Bronchial epithelial cell (primary cell): ENCODE measurements at regions not wholly inside any gene's neighbourhood (a gene's known extent, or its start where the extent isn't known, plus 50 kb on each side); places are given as distances from the start of the nearest gene placed in this dataset.

Experiments
- DNase-seq: peaks from one replicate; pipeline ENCODE4 v3.0.0-alpha.2; 2010; ENCODE audit warnings: low read depth
- FAIRE-seq: peaks from 2 replicates; lab custom pipeline; 2011; peaks lifted over from hg19 to GRCh38; lab: Jason Lieb, UNC
- H3K27me3 ChIP-seq: 2 replicates; pipeline ENCODE4 v1.5.1; 2011; ENCODE audit warnings: low read length; ENCODE audit not compliant: control insufficient read depth, insufficient read depth
- H3K36me3 ChIP-seq: 2 replicates; pipeline ENCODE4 v1.5.1; 2011; ENCODE audit warnings: low read length; ENCODE audit not compliant: control insufficient read depth, insufficient read depth
- H3K4me3 ChIP-seq: 2 replicates; pipeline ENCODE4 v1.5.1; 2011; ENCODE audit warnings: mild to moderate bottlenecking, low read depth, low read length, control low read depth
- CTCF ChIP-seq: IDR thresholded peaks from 2 replicates; pipeline ENCODE4 v1.5.1; 2011; ENCODE audit warnings: mild to moderate bottlenecking, moderate library complexity, low read length, control low read depth, inconsistent platforms; ENCODE audit not compliant: insufficient read depth, severe bottlenecking

- peak; percentile 73 for DNase-seq
- FAIRE-seq, result no peak
- Histone ChIP-seq H3K4me3 (no peak overlapping the region), H3K36me3 (no peaks in the 10 kb centered on the region), H3K27me3 (no peaks in the 10 kb centered on the region)
- TF ChIP-seq CTCF, result no peak
Observed at GRCh38 chr6:81865712-81866111, 113.2 kb upstream of the TENT5A start.

GRCh38 chr6:81864124-81864523, 111.6 kb upstream of the TENT5A start:
- FAIRE-seq, result no peak
- H3K27me3 ChIP-seq, result no peaks in the 10 kb centered on the region

DNA sequence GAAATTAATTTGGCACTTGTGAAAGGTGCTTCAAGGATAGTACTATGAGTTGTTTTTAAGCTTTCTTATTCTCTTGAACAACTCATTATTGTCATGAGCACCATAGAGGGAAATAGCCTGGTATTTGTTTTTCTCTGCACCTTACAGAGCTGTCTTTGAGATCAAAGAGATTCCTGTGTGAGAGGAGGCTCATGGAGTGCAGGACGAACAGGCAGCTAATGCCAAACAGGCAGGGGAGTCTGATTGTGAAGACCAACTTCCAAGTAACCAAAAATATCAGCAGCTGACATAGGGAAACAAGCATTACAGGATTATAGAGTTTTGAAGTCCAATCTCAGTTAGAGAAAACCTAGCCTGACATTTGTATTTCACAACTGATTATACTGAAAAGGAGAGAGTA, 110.6 kb upstream of the TENT5A start:
- TF ChIP-seq CTCF, result no peak
- DNase-seq, result no peak
- Histone ChIP-seq H3K36me3 (no peaks in the 10 kb centered on the region), H3K27me3 (no peaks in the 10 kb centered on the region), H3K4me3 (no peak overlapping the region)
- FAIRE-seq, result no peak

More at GRCh38 chr6:81864124-81864523, 111.6 kb upstream of the TENT5A start:
- no peaks in the 10 kb centered on the region for H3K36me3 ChIP-seq
- TF ChIP-seq CTCF, result no peak
- H3K4me3 ChIP-seq, result no peak overlapping the region
- no peak for DNase-seq

DNA sequence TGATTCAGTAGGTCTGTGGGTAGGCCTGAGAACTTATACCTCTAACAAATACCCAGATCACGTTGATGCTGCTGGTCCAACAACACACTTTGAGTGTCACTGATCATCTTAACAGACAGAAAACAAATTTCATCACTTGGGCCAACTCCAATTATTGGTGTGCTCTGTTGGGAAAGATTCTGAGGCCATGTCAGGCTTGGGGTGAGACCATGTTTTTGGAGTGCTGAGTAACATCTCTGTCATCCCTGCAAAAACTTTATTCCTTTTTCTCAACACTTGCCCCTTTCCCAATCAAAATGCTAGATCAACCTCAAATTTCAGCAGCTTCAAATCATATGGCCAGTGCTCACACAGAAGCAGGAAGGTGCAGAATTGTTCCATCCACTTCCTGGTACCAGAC, 108.8 kb upstream of the TENT5A start:
- FAIRE-seq, result no peak

DNA sequence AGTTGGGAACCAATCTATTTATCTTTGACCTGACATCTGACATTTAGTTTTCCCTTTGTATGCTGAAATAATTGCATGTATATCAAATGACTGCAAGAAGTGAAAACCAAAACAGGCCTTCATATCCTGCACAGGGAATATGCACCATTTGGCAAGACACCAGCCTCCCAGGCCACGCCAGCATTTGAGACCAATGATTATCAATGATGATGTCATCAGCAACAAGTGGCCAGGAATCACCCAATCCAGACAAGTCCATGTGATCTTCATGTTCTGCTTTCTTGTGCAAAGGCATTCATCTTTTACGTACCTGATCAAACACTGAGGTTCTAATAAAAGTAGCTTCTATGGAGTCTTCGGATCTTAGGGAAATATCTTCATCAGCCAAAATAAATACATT, 107.4 kb upstream of the TENT5A start:
- FAIRE-seq, result no peak
- Histone ChIP-seq H3K4me3 (no peak overlapping the region), H3K36me3 (no peaks in the 10 kb centered on the region), H3K27me3 (no peaks in the 10 kb centered on the region)
- TF ChIP-seq CTCF, result no peak
- no peak for DNase-seq

More for the DNA sequence above, 108.8 kb upstream of the TENT5A start:
- Histone ChIP-seq H3K4me3 (no peak overlapping the region), H3K27me3 (no peaks in the 10 kb centered on the region), H3K36me3 (no peaks in the 10 kb centered on the region)
- DNase-seq, result no peak
- TF ChIP-seq CTCF, result no peak

- FAIRE-seq (no peak), DNase-seq (no peak)
- Histone ChIP-seq H3K36me3 (no peaks in the 10 kb centered on the region), H3K4me3 (no peak overlapping the region), H3K27me3 (no peaks in the 10 kb centered on the region)
- no peak for TF ChIP-seq CTCF
Observed at GRCh38 chr6:81857812-81858211, 105.3 kb upstream of the TENT5A start.
